ENCODE measurements at regions not wholly inside any gene's neighbourhood (a gene's known extent, or its start where the extent isn't known, plus 50 kb on each side); places are given as distances from the start of the nearest gene placed in this dataset.

DNA sequence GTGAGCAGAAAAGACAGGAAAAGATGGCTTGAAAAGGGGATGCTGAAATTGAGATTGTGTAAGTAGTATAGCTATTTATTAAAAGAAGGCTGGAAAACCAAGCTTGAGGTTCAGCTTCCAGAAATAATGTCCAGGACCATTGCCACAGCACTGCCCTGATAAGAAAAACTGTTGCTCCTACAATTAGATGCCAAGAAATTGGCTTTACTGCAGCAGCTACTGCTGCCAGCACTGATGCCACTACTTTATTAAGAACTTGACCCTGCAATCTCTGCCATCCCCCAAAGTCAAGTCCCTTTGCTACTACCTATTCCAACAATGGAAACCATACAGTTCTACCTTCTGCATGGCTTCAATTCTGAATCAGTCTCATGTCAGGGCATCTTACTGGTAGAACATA lies 130.0 kb upstream of the VAMP7 start:
- Histone ChIP-seq H3K56ac (ENCODE audit: extremely low read depth, insufficient read depth, low read length) (no peak overlapping the region), H3K4me2 (ENCODE audit: low read depth, low read length) (no peak overlapping the region), H3K4ac (ENCODE audit: low read depth, low read length) (no peak overlapping the region), H3K36me3 (ENCODE audit: control insufficient read depth, insufficient read depth, low read length) (no peaks in the 10 kb centered on the region), H3K18ac (ENCODE audit: low read depth, low read length) (no peak overlapping the region), H4K8ac (ENCODE audit: low read depth in 2 of 2, low read length in 2 of 2) (no peak overlapping the region), H2AK5ac (ENCODE audit: low read depth, low read length) (no peak overlapping the region), H2BK5ac (ENCODE audit: low read depth, low read length, poor library complexity, severe bottlenecking) (no peak overlapping the region), H2AK9ac (replicated peaks; ENCODE audit: low read depth, low read length, poor library complexity) (no peak overlapping the region), H2BK15ac (ENCODE audit: low read depth, low read length) (no peak overlapping the region), H3K23ac (ENCODE audit: low read depth, low read length) (no peak overlapping the region), H3K4me3 (ENCODE audit: insufficient read depth, low read depth, low read length) (no peak overlapping the region), H3K14ac (replicated peaks; ENCODE audit: low read depth, low read length) (no peak overlapping the region), H2AFZ (replicated peaks; ENCODE audit: low read length, poor library complexity) (no peak overlapping the region), H3K27ac (ENCODE audit: insufficient read depth, low read length) (no peak overlapping the region), H3K4me1 (ENCODE audit: control insufficient read depth, insufficient read depth, low read length) (no peaks in the 10 kb centered on the region), H3K9ac (ENCODE audit: low read depth, low read length) (no peak overlapping the region), H2BK120ac (ENCODE audit: low read depth, low read length) (no peak overlapping the region), H4K20me1 (ENCODE audit: insufficient read depth, low read length) (no peaks in the 10 kb centered on the region), H4K5ac (ENCODE audit: low read depth, low read length) (no peak overlapping the region), H3K9me3 (ENCODE audit: control insufficient read depth, insufficient read depth, low read length) (no peaks in the 10 kb centered on the region), H3K9me1 (ENCODE audit: insufficient read depth, low read length) (no peaks in the 10 kb centered on the region), H3K79me1 (ENCODE audit: low read depth in 1 of 2, low read length in 2 of 2) (no peaks in the 10 kb centered on the region), H3K27me3 (ENCODE audit: control insufficient read depth, insufficient read depth, low read length) (no peaks in the 10 kb centered on the region), H4K91ac (ENCODE audit: insufficient read depth, low read depth, low read length) (no peak overlapping the region), H2BK20ac (ENCODE audit: low read depth, low read length) (no peak overlapping the region)
- BruUV-seq (replicated peaks): no TSS peak
- DNase-seq (no peak), ATAC-seq (ENCODE audit: low read depth) (no peak)
- intact Hi-C loops (cut with micrococcal nuclease) (no loop called here), in situ Hi-C loops (cut with MboI; ENCODE audit: low sequenced_read_pairs) (no loop called here), dilution Hi-C loops (cut with HindIII; ENCODE audit: low sequenced_read_pairs, unreplicated experiment) (no loop called here)
- TF ChIP-seq CEBPB (IDR thresholded peaks at IDR 0.05; ENCODE audit: low read depth, low read length) (no peak), FOS (IDR thresholded peaks at IDR 0.05; ENCODE audit: low read depth, low read length) (no peak), CHD1 (IDR thresholded peaks at IDR 0.05; ENCODE audit: low read depth, low read length) (no peak), RFX5 (IDR thresholded peaks at IDR 0.05; ENCODE audit: low read depth, low read length) (no peak), MAFK (IDR thresholded peaks at IDR 0.05; ENCODE audit: low read depth, low read length) (no peak), RAD21 (IDR thresholded peaks at IDR 0.05; ENCODE audit: low read length) (no peak)
- TF ChIP-seq, protein P1, sequence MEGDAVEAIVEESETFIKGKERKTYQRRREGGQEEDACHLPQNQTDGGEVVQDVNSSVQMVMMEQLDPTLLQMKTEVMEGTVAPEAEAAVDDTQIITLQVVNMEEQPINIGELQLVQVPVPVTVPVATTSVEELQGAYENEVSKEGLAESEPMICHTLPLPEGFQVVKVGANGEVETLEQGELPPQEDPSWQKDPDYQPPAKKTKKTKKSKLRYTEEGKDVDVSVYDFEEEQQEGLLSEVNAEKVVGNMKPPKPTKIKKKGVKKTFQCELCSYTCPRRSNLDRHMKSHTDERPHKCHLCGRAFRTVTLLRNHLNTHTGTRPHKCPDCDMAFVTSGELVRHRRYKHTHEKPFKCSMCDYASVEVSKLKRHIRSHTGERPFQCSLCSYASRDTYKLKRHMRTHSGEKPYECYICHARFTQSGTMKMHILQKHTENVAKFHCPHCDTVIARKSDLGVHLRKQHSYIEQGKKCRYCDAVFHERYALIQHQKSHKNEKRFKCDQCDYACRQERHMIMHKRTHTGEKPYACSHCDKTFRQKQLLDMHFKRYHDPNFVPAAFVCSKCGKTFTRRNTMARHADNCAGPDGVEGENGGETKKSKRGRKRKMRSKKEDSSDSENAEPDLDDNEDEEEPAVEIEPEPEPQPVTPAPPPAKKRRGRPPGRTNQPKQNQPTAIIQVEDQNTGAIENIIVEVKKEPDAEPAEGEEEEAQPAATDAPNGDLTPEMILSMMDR (conservative IDR thresholded peaks at IDR 0.05; ENCODE audit: low read depth, low read length): no peak
- POLR2A ChIA-PET (ENCODE audit: unreplicated experiment): no interaction called here
- CTCF ChIA-PET: no interaction called here
